Caco-2 (cell line): ENCODE measurements at regions not wholly inside any gene's neighbourhood (a gene's known extent, or its start where the extent isn't known, plus 50 kb on each side); places are given as distances from the start of the nearest gene placed in this dataset.

Experiments
- BruUV-seq: library from RNA; stranded (reverse); fragments of 400-500 nt; replicated peaks from 2 replicates; lab custom pipeline; 2021; lab: Mats Ljungman, UMichigan
- CTCF ChIA-PET: fragments of 300-600 bp; sonication (Branson Sonifier 250); formaldehyde crosslinking; loops from one replicate; lab custom pipeline; 2022; ENCODE audit warnings: antibody characterized with exemption; lab: Charles Lee
- POLR2A ChIA-PET: fragments of 300-600 bp; sonication (Branson Sonifier 250); formaldehyde crosslinking; loops from one replicate; lab custom pipeline; 2022; ENCODE audit warnings: antibody characterized with exemption; lab: Charles Lee
- DNase-seq, 2 experiments: peaks; one replicate each; pipeline versions ENCODE4 v3.0.0 to v3.0.0-alpha.2; 2020 to 2022
- H3K27me3 ChIP-seq: replicated peaks from 2 replicates; pipeline ENCODE4 v1.6.0; 2011; ENCODE audit warnings: low read length; ENCODE audit not compliant: control insufficient read depth, insufficient read depth
- H3K36me3 ChIP-seq: 2 replicates; pipeline ENCODE4 v1.5.1; 2011; ENCODE audit warnings: low read length; ENCODE audit not compliant: control insufficient read depth, insufficient read depth
- H3K4me1 ChIP-seq: fragments of 250-450 bp; sonication (Bioruptor Pico); 2 replicates; pipeline ENCODE4 v1.5.1; 2020; ENCODE audit warnings: mild to moderate bottlenecking
- H3K4me3 ChIP-seq: 2 replicates; pipeline ENCODE4 v1.5.1; 2011; ENCODE audit warnings: low read depth, mild to moderate bottlenecking, control low read depth, low read length
- H3K9me3 ChIP-seq: fragments of 250-450 bp; sonication (Bioruptor Pico); 2 replicates; pipeline ENCODE4 v1.5.1; 2020; ENCODE audit warnings: mild to moderate bottlenecking, moderate library complexity
- H3K27ac Mint-ChIP-seq: one replicate; pipeline ENCODE4 v1.8.0; 2022; ENCODE audit warnings: mixed read lengths; ENCODE audit not compliant: unreplicated experiment
- H3K27me3 Mint-ChIP-seq: one replicate; pipeline ENCODE4 v1.8.0; 2022; ENCODE audit warnings: mixed read lengths; ENCODE audit not compliant: insufficient read depth, unreplicated experiment
- H3K36me3 Mint-ChIP-seq: one replicate; pipeline ENCODE4 v1.8.0; 2022; ENCODE audit warnings: mild to moderate bottlenecking, mixed read lengths; ENCODE audit not compliant: insufficient read depth, unreplicated experiment
- H3K4me1 Mint-ChIP-seq: one replicate; pipeline ENCODE4 v1.8.0; 2022; ENCODE audit warnings: low read depth, mixed read lengths; ENCODE audit not compliant: unreplicated experiment
- H3K4me3 Mint-ChIP-seq: one replicate; pipeline ENCODE4 v1.8.0; 2022; ENCODE audit warnings: mild to moderate bottlenecking, moderate library complexity, mixed read lengths; ENCODE audit not compliant: unreplicated experiment
- H3K9me3 Mint-ChIP-seq: one replicate; pipeline ENCODE4 v1.8.0; 2022; ENCODE audit warnings: mixed read lengths; ENCODE audit not compliant: unreplicated experiment
- intact Hi-C: fragments of 100-400 bp; cut with micrococcal nuclease; formaldehyde crosslinking; loops from one replicate; pipeline ENCODE4 v1.10.0; 2022; ENCODE audit not compliant: unreplicated experiment
- TF ChIP-seq, protein P1 (sequence below), 2 experiments: fragments of 200-600 bp in 1 of 2; IDR thresholded peaks; 1 replicate in 1 of 2; 2 replicates in 1 of 2; pipeline versions ENCODE4 v1.5.1 to v1.8.0; 2011 to 2022; ENCODE audit warnings: antibody characterized with exemption in 1 of 2, control low read depth in 1 of 2, inconsistent platforms in 1 of 2, low read depth in 1 of 2, low read length in 1 of 2, mild to moderate bottlenecking in 1 of 2, moderate library complexity in 1 of 2; ENCODE audit not compliant: insufficient read depth in 1 of 2, severe bottlenecking in 1 of 2, unreplicated experiment in 1 of 2

DNA sequence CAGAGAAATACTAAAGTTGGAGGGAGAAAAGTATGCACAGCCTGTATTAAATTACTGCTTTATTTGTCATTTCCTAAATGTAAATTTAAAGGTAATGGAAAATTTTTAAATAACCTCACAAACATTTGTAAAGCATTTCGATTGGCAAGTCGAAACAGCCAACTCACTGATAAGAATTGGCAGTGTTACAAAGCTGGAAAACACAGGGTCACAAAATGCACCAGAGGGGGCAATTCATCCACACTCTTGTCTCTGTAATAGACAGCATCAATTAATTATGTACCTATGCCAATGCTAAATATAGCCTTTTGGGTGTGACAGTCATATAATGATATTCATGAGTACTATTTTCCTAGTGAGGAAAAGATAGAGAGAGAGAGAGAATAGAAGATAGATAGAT, 140.6 kb upstream of the PRLR start:
- Histone ChIP-seq H3K4me1 (no peaks in the 10 kb centered on the region), H3K36me3 (no peaks in the 10 kb centered on the region), H3K4me3 (no peak overlapping the region), H3K27me3 (no peaks in the 10 kb centered on the region), H3K9me3 (no peaks in the 10 kb centered on the region)
- BruUV-seq = no TSS peak
- H3K4me3 Mint-ChIP-seq = no peak overlapping the region
- no peaks in the 10 kb centered on the region for H3K4me1 Mint-ChIP-seq
- H3K36me3 Mint-ChIP-seq = no peaks in the 10 kb centered on the region
- no peaks in the 10 kb centered on the region for H3K9me3 Mint-ChIP-seq
- CTCF ChIA-PET = no interaction called here
- TF ChIP-seq, protein P1, sequence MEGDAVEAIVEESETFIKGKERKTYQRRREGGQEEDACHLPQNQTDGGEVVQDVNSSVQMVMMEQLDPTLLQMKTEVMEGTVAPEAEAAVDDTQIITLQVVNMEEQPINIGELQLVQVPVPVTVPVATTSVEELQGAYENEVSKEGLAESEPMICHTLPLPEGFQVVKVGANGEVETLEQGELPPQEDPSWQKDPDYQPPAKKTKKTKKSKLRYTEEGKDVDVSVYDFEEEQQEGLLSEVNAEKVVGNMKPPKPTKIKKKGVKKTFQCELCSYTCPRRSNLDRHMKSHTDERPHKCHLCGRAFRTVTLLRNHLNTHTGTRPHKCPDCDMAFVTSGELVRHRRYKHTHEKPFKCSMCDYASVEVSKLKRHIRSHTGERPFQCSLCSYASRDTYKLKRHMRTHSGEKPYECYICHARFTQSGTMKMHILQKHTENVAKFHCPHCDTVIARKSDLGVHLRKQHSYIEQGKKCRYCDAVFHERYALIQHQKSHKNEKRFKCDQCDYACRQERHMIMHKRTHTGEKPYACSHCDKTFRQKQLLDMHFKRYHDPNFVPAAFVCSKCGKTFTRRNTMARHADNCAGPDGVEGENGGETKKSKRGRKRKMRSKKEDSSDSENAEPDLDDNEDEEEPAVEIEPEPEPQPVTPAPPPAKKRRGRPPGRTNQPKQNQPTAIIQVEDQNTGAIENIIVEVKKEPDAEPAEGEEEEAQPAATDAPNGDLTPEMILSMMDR (IDR thresholded peaks at IDR 0.05; ENCODE audit: insufficient read depth in 1 of 2, low read depth in 1 of 2, low read length in 1 of 2, severe bottlenecking in 1 of 2, unreplicated experiment in 1 of 2) = no peak
- POLR2A ChIA-PET = no interaction called here
- DNase-seq = no peak
- peaks cover 3% of the 10 kb centered on the region for H3K27me3 Mint-ChIP-seq
- intact Hi-C loops = no loop called here
- H3K27ac Mint-ChIP-seq = no peak overlapping the region

DNA sequence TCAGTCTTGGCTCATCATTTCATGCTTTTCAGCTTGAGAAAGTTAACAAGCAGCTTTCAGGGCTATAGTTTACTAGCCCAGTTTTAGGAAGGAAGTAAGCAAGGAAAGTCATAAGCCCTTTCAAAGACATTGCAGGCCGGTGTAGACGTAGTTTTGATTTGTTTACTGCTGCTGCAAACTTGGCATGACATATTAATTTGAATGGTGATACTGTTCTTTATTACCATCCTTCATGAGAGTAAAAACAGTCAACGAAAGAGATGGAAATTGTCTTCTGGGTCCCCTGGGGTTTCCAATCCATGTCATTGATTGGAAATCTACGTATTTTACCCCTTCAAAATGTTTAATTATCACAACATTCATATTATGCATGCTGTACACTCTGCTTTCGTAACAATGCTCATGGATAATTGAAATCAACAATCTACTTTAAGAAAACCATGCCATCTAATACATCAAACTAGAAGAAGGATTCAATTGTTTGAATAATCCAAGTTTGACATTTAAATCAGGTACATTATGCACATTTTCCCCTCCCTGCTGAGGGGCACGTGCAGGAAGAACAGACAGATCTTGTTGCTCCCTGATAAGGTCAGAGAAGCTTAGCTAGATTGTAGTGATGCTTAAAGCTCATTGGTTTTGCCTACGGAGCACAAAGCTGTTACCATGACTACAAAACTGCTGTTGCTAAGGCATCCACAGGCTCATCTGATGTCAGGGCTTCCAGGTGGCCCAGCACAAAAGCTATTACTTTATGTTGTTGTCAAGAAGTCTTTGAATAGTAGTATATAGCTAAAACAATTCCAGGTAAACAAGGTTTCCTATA, 139.9 kb upstream of the PRLR start:
- Histone ChIP-seq H3K9me3 (no peaks in the 10 kb centered on the region), H3K27me3 (no peaks in the 10 kb centered on the region), H3K36me3 (no peaks in the 10 kb centered on the region), H3K4me3 (no peak overlapping the region), H3K4me1 (no peaks in the 10 kb centered on the region)
- intact Hi-C loops = no loop called here
- no peak overlapping the region for H3K27ac Mint-ChIP-seq
- H3K4me1 Mint-ChIP-seq = no peaks in the 10 kb centered on the region
- H3K4me3 Mint-ChIP-seq = no peak overlapping the region
- no TSS peak for BruUV-seq
- H3K9me3 Mint-ChIP-seq = no peaks in the 10 kb centered on the region
- POLR2A ChIA-PET = no interaction called here
- DNase-seq = no peak
- CTCF ChIA-PET = no interaction called here
- TF ChIP-seq, protein P1 (IDR thresholded peaks at IDR 0.05; ENCODE audit: insufficient read depth in 1 of 2, low read depth in 1 of 2, low read length in 1 of 2, severe bottlenecking in 1 of 2, unreplicated experiment in 1 of 2) = no peak
- peaks cover 3% of the 10 kb centered on the region for H3K27me3 Mint-ChIP-seq
- no peaks in the 10 kb centered on the region for H3K36me3 Mint-ChIP-seq

DNA sequence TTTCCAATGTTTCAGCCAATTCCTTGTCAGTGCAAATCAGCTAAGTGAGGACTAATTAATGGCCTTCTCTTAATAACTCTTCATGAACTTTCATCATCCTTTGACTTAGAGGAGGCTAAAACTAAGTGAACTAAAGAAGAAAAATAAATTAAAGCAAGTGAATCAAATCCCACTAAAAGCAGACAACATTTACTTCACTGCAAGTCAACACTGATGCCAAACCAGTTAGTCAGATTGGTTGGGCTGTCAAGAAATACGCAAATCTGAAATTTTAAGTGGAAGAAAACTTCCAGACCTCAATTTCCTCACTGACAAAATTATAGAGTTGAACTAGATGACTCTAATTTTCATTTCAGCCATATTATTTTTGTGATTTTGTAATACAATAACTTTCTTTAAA, 137.2 kb upstream of the PRLR start:
- POLR2A ChIA-PET = no interaction called here
- H3K4me3 Mint-ChIP-seq = no peak overlapping the region
- peaks cover 6% of the 10 kb centered on the region for H3K27me3 Mint-ChIP-seq

More for the DNA sequence above, 137.2 kb upstream of the PRLR start:
- DNase-seq = no peak
- no peaks in the 10 kb centered on the region for H3K36me3 Mint-ChIP-seq
- TF ChIP-seq, protein P1 (IDR thresholded peaks at IDR 0.05; ENCODE audit: insufficient read depth in 1 of 2, low read depth in 1 of 2, low read length in 1 of 2, severe bottlenecking in 1 of 2, unreplicated experiment in 1 of 2) = no peak
- no peak overlapping the region for H3K27ac Mint-ChIP-seq
- BruUV-seq = no TSS peak
- no peaks in the 10 kb centered on the region for H3K4me1 ChIP-seq
- no peaks in the 10 kb centered on the region for H3K36me3 ChIP-seq
- H3K9me3 ChIP-seq = no peaks in the 10 kb centered on the region
- intact Hi-C loops = no loop called here
- no peaks in the 10 kb centered on the region for H3K27me3 ChIP-seq
- no peak overlapping the region for H3K4me3 ChIP-seq
- CTCF ChIA-PET = no interaction called here
- no peaks in the 10 kb centered on the region for H3K4me1 Mint-ChIP-seq
- H3K9me3 Mint-ChIP-seq = no peaks in the 10 kb centered on the region
